Mucosa of descending colon (tissue), 3 donors: ENCODE measurements at regions not wholly inside any gene's neighbourhood (a gene's known extent, or its start where the extent isn't known, plus 50 kb on each side); places are given as distances from the start of the nearest gene placed in this dataset.

ENCODE experiments used
- ATAC-seq: fragments of 200-7000 bp; cut with Tn5 transposase; one replicate; pipeline ENCODE4 v1.9.1; 2020; ENCODE audit warnings: mild to moderate bottlenecking, moderate library complexity
- DNase-seq, 3 donors: peaks; one replicate each; pipeline ENCODE4 v3.0.0-alpha.2; 2020
- H3K36me3 ChIP-seq: fragments of 200-600 bp; one replicate; pipeline ENCODE4 v1.8.0; 2021; ENCODE audit warnings: low read depth, mild to moderate bottlenecking
- H3K4me1 ChIP-seq: fragments of 200-600 bp; one replicate; pipeline ENCODE4 v1.8.0; 2021; ENCODE audit warnings: low read depth, mild to moderate bottlenecking
- H3K4me3 ChIP-seq: fragments of 200-600 bp; one replicate; pipeline ENCODE4 v1.8.0; 2021; ENCODE audit warnings: mild to moderate bottlenecking
- H3K9me3 ChIP-seq: fragments of 200-600 bp; one replicate; pipeline ENCODE4 v1.8.0; 2021; ENCODE audit warnings: mild to moderate bottlenecking
- CTCF ChIP-seq: fragments of 200-600 bp; IDR thresholded peaks from one replicate; pipeline ENCODE4 v1.8.0; 2022; ENCODE audit warnings: antibody characterized with exemption, mild to moderate bottlenecking
- intact Hi-C, 2 donors: fragments of 100-400 bp; cut with DNase I in 1 of 2; cut with micrococcal nuclease in 1 of 2; formaldehyde crosslinking; loops; one replicate each; pipeline versions ENCODE4 v1.11.0 to v1.11.1; 2022; cut with DNase I, micrococcal nuclease
- donor health status: DM: no; HTN: no; CAD: no; lungs with moderate emphysema.
- donor health status: DM: no; HTN: no; CAD: no.
- donor health status: DM: no; HTN: yes; CAD: no.

- DNase-seq: no peak
- H3K4me1 ChIP-seq: no peaks in the 10 kb centered on the region
- H3K9me3 ChIP-seq: peaks cover under 1% of the 10 kb centered on the region
- intact Hi-C loops: no loop called here
- no peak overlapping the region for H3K4me3 ChIP-seq
- no peak for ATAC-seq
- TF ChIP-seq CTCF: no peak
- H3K36me3 ChIP-seq: no peaks in the 10 kb centered on the region
Observed at GRCh38 chr11:91396236-91397133, 828.1 kb upstream of the FAT3 start.

- TF ChIP-seq CTCF: no peak
- no peaks in the 10 kb centered on the region for H3K36me3 ChIP-seq
- intact Hi-C loops: no loop called here
- DNase-seq (no peak), ATAC-seq (no peak)
- peaks cover 2% of the 10 kb centered on the region for H3K9me3 ChIP-seq
- no peak overlapping the region for H3K4me3 ChIP-seq
- no peaks in the 10 kb centered on the region for H3K4me1 ChIP-seq
Observed at GRCh38 chr11:91394727-91395414, 829.7 kb upstream of the FAT3 start.

- DNase-seq (no peak), ATAC-seq (no peak)
- H3K36me3 ChIP-seq: no peaks in the 10 kb centered on the region
- no peaks in the 10 kb centered on the region for H3K4me1 ChIP-seq
- no peak overlapping the region for H3K4me3 ChIP-seq
- no peak for TF ChIP-seq CTCF
- H3K9me3 ChIP-seq: peaks cover 3% of the 10 kb centered on the region
- intact Hi-C loops: no loop called here
Observed at GRCh38 chr11:91394073-91394726, 830.4 kb upstream of the FAT3 start.

GRCh38 chr11:91382946-91383345 lies 841.7 kb upstream of the FAT3 start:
- ATAC-seq (no peak), DNase-seq (no peak)
- intact Hi-C loops: no loop called here
- no peaks in the 10 kb centered on the region for H3K4me1 ChIP-seq
- H3K4me3 ChIP-seq: no peak overlapping the region
- no peaks in the 10 kb centered on the region for H3K36me3 ChIP-seq
- H3K9me3 ChIP-seq: no peaks in the 10 kb centered on the region
- no peak for TF ChIP-seq CTCF

- H3K9me3 ChIP-seq: no peaks in the 10 kb centered on the region
- no peak for TF ChIP-seq CTCF
- no peak overlapping the region for H3K4me3 ChIP-seq
- no peaks in the 10 kb centered on the region for H3K4me1 ChIP-seq
- intact Hi-C loops: no loop called here
- DNase-seq: no peak
- ATAC-seq: no peak
- no peaks in the 10 kb centered on the region for H3K36me3 ChIP-seq
Observed at GRCh38 chr11:91374794-91375193, 849.8 kb upstream of the FAT3 start.
